Small intestine (tissue), 7 donors: ENCODE measurements at regions not wholly inside any gene's neighbourhood (a gene's known extent, or its start where the extent isn't known, plus 50 kb on each side); places are given as distances from the start of the nearest gene placed in this dataset.
A peak's percentile ranks its signal among the peaks of the same experiment; 100 is the strongest.

Experiments
- DNase-seq, 2 donors: peaks; one replicate each; pipeline versions ENCODE4 v3.0.0 to v3.0.0-alpha.2; 2013
- FAIRE-seq: peaks from 2 replicates; lab custom pipeline; 2012; peaks lifted over from hg19 to GRCh38; lab: Jason Lieb, UNC
- H3K27ac ChIP-seq, 3 donors: one replicate each; pipeline ENCODE4 v1.5.1; 2013; ENCODE audit warnings: low read length in 2 of 3, mild to moderate bottlenecking in 2 of 3, control low read depth in 1 of 3, inconsistent platforms in 1 of 3, low read depth in 1 of 3, moderate library complexity in 1 of 3
- H3K27me3 ChIP-seq, 3 donors: one replicate each; pipeline ENCODE4 v1.6.1; 2013; ENCODE audit warnings: low read length in 3 of 3, inconsistent platforms in 1 of 3; ENCODE audit not compliant: control insufficient read depth in 3 of 3, insufficient read depth in 3 of 3
- H3K36me3 ChIP-seq, 3 donors: one replicate each; pipeline ENCODE4 v1.6.1; 2013; ENCODE audit warnings: low read length in 3 of 3, inconsistent platforms in 1 of 3, low read depth in 1 of 3, mild to moderate bottlenecking in 1 of 3, moderate library complexity in 1 of 3; ENCODE audit not compliant: control insufficient read depth in 3 of 3, insufficient read depth in 2 of 3
- H3K4me1 ChIP-seq, 3 donors: one replicate each; pipeline ENCODE4 v1.6.1; 2013; ENCODE audit warnings: low read length in 2 of 3, inconsistent platforms in 1 of 3, low read depth in 1 of 3, mild to moderate bottlenecking in 1 of 3, moderate library complexity in 1 of 3; ENCODE audit not compliant: control insufficient read depth in 3 of 3, insufficient read depth in 2 of 3
- H3K4me3 ChIP-seq, 3 donors: one replicate each; pipeline ENCODE4 v1.5.1; 2013; ENCODE audit warnings: low read length in 3 of 3, control low read depth in 1 of 3, inconsistent platforms in 1 of 3, low read depth in 1 of 3, mild to moderate bottlenecking in 1 of 3, moderate library complexity in 1 of 3
- H3K9me3 ChIP-seq, 2 donors: one replicate each; pipeline ENCODE4 v1.6.1; 2013; ENCODE audit warnings: low read depth in 1 of 2, low read length in 1 of 2; ENCODE audit not compliant: control insufficient read depth in 2 of 2, insufficient read depth in 1 of 2
- WGBS, 3 donors: extraction: QIAGEN DNeasy Blood & Tissue Kit; methylation state at CpG; one replicate each; pipeline ENCODE4 v1.1.7; 2013; 5-methylcytosine and 5-hydroxymethylcytosine counted together
- donor health status: healthy with polysubstance abuse.
- donor health status: control.
- donor health status: control.
- donor health status: Bipolar disorder and iron deficiency.
- donor health status: healthy.

DNA sequence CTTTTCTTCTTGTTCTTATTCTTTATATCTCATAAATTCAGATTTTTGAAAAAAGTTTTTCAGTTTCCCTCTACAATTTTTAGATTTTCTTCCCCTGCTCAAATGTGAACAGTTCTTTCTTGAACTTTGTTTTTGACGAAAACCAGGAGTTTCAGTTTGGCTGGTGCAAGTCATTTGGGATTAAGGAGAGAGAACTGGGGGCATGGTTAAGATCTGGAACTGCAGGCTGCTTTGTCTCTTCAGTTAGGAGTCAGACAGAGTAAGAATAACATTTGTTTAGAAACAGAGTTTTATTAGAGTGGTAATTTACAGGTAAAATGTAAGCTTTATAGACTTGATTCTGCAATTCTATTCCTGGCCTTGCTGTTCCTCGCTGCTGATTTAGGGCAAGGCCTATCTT is 310.5 kb upstream of the C2CD4B start:
- Histone ChIP-seq H3K27me3 (no peaks in the 10 kb centered on the region), H3K4me1 (peaks cover 0 to 4% (median 0%) of the 10 kb centered on the region in 3 donors), H3K27ac (no peak overlapping the region), H3K9me3 (no peaks in the 10 kb centered on the region), H3K4me3 (no peak overlapping the region), H3K36me3 (peaks cover 0 to 7% (median 0%) of the 10 kb centered on the region in 3 donors)
- WGBS, 3 donors, result 78 to 95% (median 79%) methylated on average over 2 of the region's 2 CpGs
- DNase-seq, result no peak
- no peak for FAIRE-seq

DNA sequence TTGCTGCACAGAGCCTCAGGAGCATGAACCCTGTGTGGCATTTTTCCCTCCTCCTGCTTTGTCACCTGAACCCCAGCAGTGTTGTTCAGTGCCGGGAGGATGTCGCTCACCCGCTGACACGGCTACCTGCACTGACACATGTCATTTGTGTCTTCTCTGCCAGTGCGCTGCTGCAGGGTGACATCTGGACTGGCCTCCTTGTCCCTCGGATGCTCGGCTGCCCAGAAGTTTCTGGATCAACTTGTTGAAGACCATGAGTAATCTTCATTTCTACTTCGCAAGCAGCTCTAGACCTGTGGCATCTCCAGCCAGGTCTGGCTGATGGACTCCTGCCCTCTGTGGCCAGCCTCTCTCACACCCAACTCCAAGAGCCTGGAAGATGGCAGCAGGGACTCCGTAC is 311.1 kb upstream of the C2CD4B start:
- H3K27ac ChIP-seq, result no peak overlapping the region

DNA sequence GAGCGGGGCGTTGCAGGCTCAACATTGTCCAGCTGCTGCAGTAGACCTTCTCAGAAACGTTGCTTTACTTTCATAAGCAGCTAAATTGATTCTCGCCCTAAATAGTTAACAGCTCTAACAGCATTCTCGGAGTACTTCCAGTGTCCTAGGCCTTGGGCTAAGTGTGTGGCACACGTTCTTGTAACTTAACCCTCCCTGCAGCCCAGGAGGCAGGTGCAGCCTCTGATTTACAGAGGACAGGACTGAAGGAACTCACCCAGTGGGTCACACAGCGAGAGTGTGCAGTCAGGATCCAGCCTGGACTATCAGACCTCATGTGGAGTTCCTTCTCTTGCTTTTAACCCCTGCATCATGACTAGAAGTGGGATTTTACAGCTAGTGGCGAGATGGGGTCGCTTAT is 312.8 kb upstream of the C2CD4B start:
- H3K4me3 ChIP-seq, result no peak overlapping the region
- FAIRE-seq, result no peak
- no peaks in the 10 kb centered on the region for H3K27me3 ChIP-seq
- peaks cover 0 to 7% (median 0%) of the 10 kb centered on the region in 3 donors for H3K36me3 ChIP-seq
- peaks cover 0 to 1% (median 0%) of the 10 kb centered on the region in 3 donors for H3K4me1 ChIP-seq
- 70 to 75% (median 73%) methylated on average over 9 of the region's 9 CpGs for WGBS, 3 donors
- no peaks in the 10 kb centered on the region for H3K9me3 ChIP-seq
- no peak for DNase-seq
- no peak overlapping the region for H3K27ac ChIP-seq

More for the DNA sequence above, 311.1 kb upstream of the C2CD4B start:
- FAIRE-seq (no peak), DNase-seq (no peak)
- Histone ChIP-seq H3K4me1 (peaks cover 0 to 4% (median 0%) of the 10 kb centered on the region in 3 donors), H3K9me3 (no peaks in the 10 kb centered on the region), H3K36me3 (peaks cover 0 to 7% (median 0%) of the 10 kb centered on the region in 3 donors), H3K27me3 (no peaks in the 10 kb centered on the region), H3K4me3 (no peak overlapping the region)
- WGBS, 3 donors, result 93 to 96% (median 95%) methylated on average over 9 of the region's 9 CpGs

DNA sequence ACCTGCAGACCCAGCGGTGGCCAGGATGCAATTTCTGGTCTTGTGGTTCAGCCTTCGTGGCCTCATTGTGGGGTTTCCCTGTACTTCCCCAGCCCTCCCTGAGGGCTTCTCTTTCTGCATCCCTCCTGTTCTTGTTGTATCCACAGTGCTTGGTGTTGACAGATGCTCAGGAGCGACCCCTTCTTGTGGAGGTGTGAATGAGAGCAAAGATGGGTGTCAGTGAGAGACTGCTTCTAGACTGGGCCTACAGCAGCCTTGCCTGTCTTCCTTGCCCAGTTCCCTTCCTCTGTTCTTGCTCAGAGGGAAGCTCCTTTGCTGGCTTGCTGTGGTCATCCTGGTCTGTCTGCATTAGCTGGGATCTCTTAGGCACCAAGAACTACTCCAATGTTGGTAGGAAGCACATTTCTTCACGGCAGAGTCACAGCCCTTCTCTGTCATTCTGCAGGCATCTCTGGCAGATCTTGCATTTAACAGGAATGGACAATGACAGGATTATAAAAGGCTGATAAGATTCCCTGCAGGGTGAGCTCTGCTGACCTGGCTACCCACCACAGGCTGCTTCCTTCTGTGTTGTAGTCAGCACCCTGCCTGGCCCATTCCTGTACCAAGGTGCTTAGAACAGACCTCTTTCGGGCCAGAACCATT is 317.8 kb upstream of the C2CD4B start:
- H3K36me3 ChIP-seq, result no peaks in the 10 kb centered on the region
- DNase-seq (no peak), FAIRE-seq (no peak)
- no peaks in the 10 kb centered on the region for H3K27me3 ChIP-seq
- 70 to 77% (median 71%) methylated on average over 5 of the region's 5 CpGs for WGBS, 3 donors
- H3K4me1 ChIP-seq, result peaks cover 0 to 8% (median 3%) of the 10 kb centered on the region in 3 donors
- no peaks in the 10 kb centered on the region for H3K9me3 ChIP-seq
- H3K4me3 ChIP-seq, result no peak overlapping the region
- H3K27ac ChIP-seq, result no peak overlapping the region

DNA sequence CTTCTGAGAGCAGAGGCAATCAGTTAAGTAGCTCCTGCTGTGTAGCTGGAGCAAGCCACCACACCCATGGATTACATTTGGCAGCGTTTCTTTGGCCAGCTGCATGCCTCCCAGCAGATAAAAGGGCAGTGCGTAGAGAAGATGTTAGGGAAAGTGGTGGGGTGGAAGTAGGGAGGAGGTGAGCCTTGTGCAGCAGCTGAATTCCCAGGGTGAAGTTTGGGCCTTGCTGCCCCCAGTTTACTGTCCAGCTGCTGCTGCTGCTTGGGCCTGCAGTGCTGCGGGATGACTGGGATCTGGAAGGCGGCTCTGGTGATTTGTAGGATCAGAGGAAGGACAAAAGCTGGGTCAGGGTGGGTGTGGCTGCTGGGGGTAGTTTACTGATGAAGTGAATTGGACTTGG is 318.7 kb upstream of the C2CD4B start:
- peaks cover 0 to 8% (median 3%) of the 10 kb centered on the region in 3 donors for H3K4me1 ChIP-seq
- no peak overlapping the region for H3K27ac ChIP-seq
- FAIRE-seq (no peak), DNase-seq (peak in 1 of 2 donors; percentile 55)
- no peaks in the 10 kb centered on the region for H3K36me3 ChIP-seq
- no peaks in the 10 kb centered on the region for H3K27me3 ChIP-seq
- H3K4me3 ChIP-seq, result no peak overlapping the region
- 27 to 55% (median 40%) methylated on average over 4 of the region's 4 CpGs for WGBS, 3 donors
- H3K9me3 ChIP-seq, result no peaks in the 10 kb centered on the region

DNA sequence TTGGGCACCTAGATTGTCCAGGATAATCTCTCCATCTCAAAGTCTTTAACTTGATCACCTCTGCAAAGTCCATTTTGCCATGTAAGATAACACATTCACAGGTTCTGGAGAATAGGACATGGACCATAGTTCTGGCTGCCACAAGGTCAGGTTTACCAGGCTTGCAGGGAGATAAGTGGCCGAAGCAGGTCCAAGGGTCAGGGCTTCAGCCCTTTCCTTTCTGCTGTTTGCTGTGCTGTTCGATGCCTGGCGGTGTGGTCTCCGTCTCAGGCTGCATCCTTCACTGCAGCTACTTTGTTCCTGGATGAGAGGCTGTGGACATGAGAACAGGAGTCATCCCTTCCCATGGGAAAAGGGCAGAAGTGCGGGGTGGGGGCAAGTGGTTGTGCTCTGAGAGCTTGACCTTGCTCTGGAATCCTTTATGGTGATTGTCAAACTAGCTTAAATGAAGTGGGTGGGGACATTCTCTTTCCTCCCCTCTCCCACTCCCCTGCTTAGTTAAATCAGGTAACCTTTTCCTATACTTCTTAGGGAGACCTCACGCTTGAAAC is 320.2 kb upstream of the C2CD4B start:
- no peaks in the 10 kb centered on the region for H3K27me3 ChIP-seq
- peaks cover 0 to 8% (median 3%) of the 10 kb centered on the region in 3 donors for H3K4me1 ChIP-seq
- no peak for DNase-seq
- 78 to 87% (median 84%) methylated on average over 6 of the region's 6 CpGs for WGBS, 3 donors
- H3K27ac ChIP-seq, result no peak overlapping the region
- H3K36me3 ChIP-seq, result no peaks in the 10 kb centered on the region
- H3K9me3 ChIP-seq, result no peaks in the 10 kb centered on the region
- H3K4me3 ChIP-seq, result no peak overlapping the region
- FAIRE-seq, result no peak

DNA sequence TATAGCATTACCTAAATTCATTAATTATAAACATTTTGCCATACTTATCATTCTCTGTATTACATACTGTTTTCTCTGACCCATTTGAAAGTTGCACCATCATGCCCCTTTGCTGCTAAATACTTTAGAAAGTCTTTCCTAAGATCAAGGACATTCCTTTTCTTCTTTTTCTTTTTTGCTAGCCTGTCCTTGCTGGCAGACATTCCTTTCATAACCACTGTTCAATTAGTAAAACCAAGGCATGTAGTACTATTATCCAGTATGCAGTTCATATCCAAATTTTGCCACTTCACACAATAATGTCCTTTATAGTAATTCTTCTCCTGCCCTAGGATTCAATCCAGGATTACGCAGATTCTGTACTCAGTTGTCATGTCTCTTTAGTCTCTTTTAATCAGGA is 321.0 kb upstream of the C2CD4B start:
- Histone ChIP-seq H3K4me3 (no peak overlapping the region), H3K4me1 (peaks cover 0 to 8% (median 3%) of the 10 kb centered on the region in 3 donors), H3K27me3 (no peaks in the 10 kb centered on the region), H3K36me3 (no peaks in the 10 kb centered on the region), H3K27ac (no peak overlapping the region), H3K9me3 (no peaks in the 10 kb centered on the region)
- DNase-seq (no peak), FAIRE-seq (no peak)
- 91 to 100% (median 92%) methylated on average over 1 of the region's 1 CpG for WGBS, 3 donors

DNA sequence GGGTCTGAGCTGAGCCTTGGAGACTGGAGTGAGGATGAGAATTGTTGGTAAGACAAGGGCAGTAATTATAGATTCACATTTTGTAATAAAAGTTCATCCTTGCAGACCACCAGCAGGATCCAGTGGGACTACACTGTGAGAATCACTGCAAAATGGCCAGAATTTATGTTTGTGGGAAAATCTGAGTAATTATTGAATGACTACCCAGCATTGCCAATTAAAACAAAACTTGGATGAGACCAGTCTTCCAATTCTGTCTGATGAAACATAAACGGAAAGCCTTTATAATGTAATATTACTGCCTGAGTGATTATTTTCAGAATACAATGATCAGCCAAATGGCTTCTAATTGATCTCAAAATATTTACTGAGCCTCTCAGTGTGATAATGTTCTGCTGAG is 323.3 kb upstream of the C2CD4B start:
- H3K4me3 ChIP-seq, result no peak overlapping the region
- 77 to 97% (median 94%) methylated on average over 1 of the region's 1 CpG for WGBS, 3 donors
- DNase-seq (no peak), FAIRE-seq (no peak)
- peaks cover 0 to 7% (median 3%) of the 10 kb centered on the region in 3 donors for H3K4me1 ChIP-seq
- no peaks in the 10 kb centered on the region for H3K36me3 ChIP-seq
- no peak overlapping the region for H3K27ac ChIP-seq
- H3K9me3 ChIP-seq, result no peaks in the 10 kb centered on the region
- H3K27me3 ChIP-seq, result no peaks in the 10 kb centered on the region
